ENCODE measurements at regions not wholly inside any gene's neighbourhood (a gene's known extent, or its start where the extent isn't known, plus 50 kb on each side); places are given as distances from the start of the nearest gene placed in this dataset.
A peak's percentile ranks its signal among the peaks of the same experiment; 100 is the strongest.

GRCh38 chr20:6616421-6616820 lies 151.1 kb upstream of the BMP2 start:
- no peak for DNase-seq (ENCODE audit: low spot score)

- DNase-seq (ENCODE audit: low spot score): no peak
These were observed 152.7 kb upstream of the BMP2 start for GRCh38 chr20:6614836-6615235.

- DNase-seq (ENCODE audit: low spot score): no peak
These were observed 154.1 kb upstream of the BMP2 start for GRCh38 chr20:6613280-6613861.

GRCh38 chr20:6612606-6612923 lies 154.9 kb upstream of the BMP2 start:
- no peak for DNase-seq (ENCODE audit: low spot score)

- DNase-seq (ENCODE audit: low spot score): no peak
These were observed 155.4 kb upstream of the BMP2 start for GRCh38 chr20:6611911-6612605.

- DNase-seq (ENCODE audit: low spot score): no peak
These were observed 160.8 kb upstream of the BMP2 start for GRCh38 chr20:6606651-6607050.

GRCh38 chr20:6605055-6605935 lies 162.2 kb upstream of the BMP2 start:
- no peak for DNase-seq (ENCODE audit: low spot score)

- DNase-seq (ENCODE audit: low spot score): no peak
These were observed 163.3 kb upstream of the BMP2 start for GRCh38 chr20:6604179-6604578.

- no peak for DNase-seq (ENCODE audit: low spot score)
These were observed 167.4 kb upstream of the BMP2 start for GRCh38 chr20:6599876-6600735.

- peak; percentile 35 for DNase-seq (ENCODE audit: low spot score)
These were observed 171.8 kb upstream of the BMP2 start for GRCh38 chr20:6595704-6596103.

- peak; percentile 46 for DNase-seq (ENCODE audit: low spot score)
These were observed 176.4 kb upstream of the BMP2 start for GRCh38 chr20:6590891-6591637.

GRCh38 chr20:6588296-6588695 lies 179.2 kb upstream of the BMP2 start:
- no peak for DNase-seq (ENCODE audit: low spot score)

GRCh38 chr20:6583134-6583738 lies 184.2 kb upstream of the BMP2 start:
- DNase-seq (ENCODE audit: low spot score): peak; percentile 57

GRCh38 chr20:6582449-6582848 lies 185.0 kb upstream of the BMP2 start:
- DNase-seq (ENCODE audit: low spot score): no peak

GRCh38 chr20:6580486-6580885 lies 187.0 kb upstream of the BMP2 start:
- DNase-seq (ENCODE audit: low spot score): no peak

- no peak for DNase-seq (ENCODE audit: low spot score)
These were observed 187.7 kb upstream of the BMP2 start for GRCh38 chr20:6579824-6580223.

GRCh38 chr20:6579417-6579816 lies 188.1 kb upstream of the BMP2 start:
- DNase-seq (ENCODE audit: low spot score): no peak

GRCh38 chr20:6577451-6577850 lies 190.0 kb upstream of the BMP2 start:
- DNase-seq (ENCODE audit: low spot score): no peak

- DNase-seq (ENCODE audit: low spot score): no peak
These were observed 190.8 kb upstream of the BMP2 start for GRCh38 chr20:6576726-6577125.

GRCh38 chr20:6575912-6576401 lies 191.5 kb upstream of the BMP2 start:
- no peak for DNase-seq (ENCODE audit: low spot score)

GRCh38 chr20:6566821-6567220 lies 200.7 kb upstream of the BMP2 start:
- DNase-seq (ENCODE audit: low spot score): peak; percentile 44
